ENCODE measurements at regions not wholly inside any gene's neighbourhood (a gene's known extent, or its start where the extent isn't known, plus 50 kb on each side); places are given as distances from the start of the nearest gene placed in this dataset.
"Not testable (repeated sequence)": the region's sequence is repeated elsewhere in the genome, so short reads cannot be mapped to it uniquely, and the experiment has no call there.

GRCh38 chr21:14683063-14683462 lies 136.9 kb upstream of the SAMSN1 start:
- DNase-seq (ENCODE audit: low read depth) = no peak

- DNase-seq (ENCODE audit: low read depth) = no peak
Observed at GRCh38 chr21:14678973-14679574, 133.0 kb upstream of the SAMSN1 start.

- DNase-seq (ENCODE audit: low read depth) = no peak
Observed at GRCh38 chr21:14677639-14678179, 131.6 kb upstream of the SAMSN1 start.

GRCh38 chr21:14677013-14677412 lies 130.9 kb upstream of the SAMSN1 start:
- DNase-seq (ENCODE audit: low read depth) = no peak

GRCh38 chr21:14675774-14676530 lies 129.8 kb upstream of the SAMSN1 start:
- no peak for DNase-seq (ENCODE audit: low read depth)

GRCh38 chr21:14673649-14674048 lies 127.5 kb upstream of the SAMSN1 start:
- no peak for DNase-seq (ENCODE audit: low read depth)

- DNase-seq (ENCODE audit: low read depth) = no peak
Observed at GRCh38 chr21:14672466-14672865, 126.4 kb upstream of the SAMSN1 start.

- no peak for DNase-seq (ENCODE audit: low read depth)
Observed at GRCh38 chr21:14670409-14670808, 124.3 kb upstream of the SAMSN1 start.

GRCh38 chr21:14669092-14669491 lies 123.0 kb upstream of the SAMSN1 start:
- DNase-seq (ENCODE audit: low read depth) = not testable (repeated sequence)

- no peak for DNase-seq (ENCODE audit: low read depth)
Observed at GRCh38 chr21:14657241-14658008, 111.3 kb upstream of the SAMSN1 start.

GRCh38 chr21:14646893-14647292 lies 100.8 kb upstream of the SAMSN1 start:
- no peak for DNase-seq (ENCODE audit: low read depth)

- DNase-seq (ENCODE audit: low read depth) = no peak
Observed at GRCh38 chr21:14645702-14646101, 99.6 kb upstream of the SAMSN1 start.

- no peak for DNase-seq (ENCODE audit: low read depth)
Observed at GRCh38 chr21:14632359-14632758, 86.2 kb upstream of the SAMSN1 start.

- no peak for DNase-seq (ENCODE audit: low read depth)
Observed at GRCh38 chr21:14630556-14631069, 84.5 kb upstream of the SAMSN1 start.

GRCh38 chr21:14629461-14629860 lies 83.3 kb upstream of the SAMSN1 start:
- DNase-seq (ENCODE audit: low read depth) = no peak

- DNase-seq (ENCODE audit: low read depth) = not testable (repeated sequence)
Observed at GRCh38 chr21:14623079-14623478, 77.0 kb upstream of the SAMSN1 start.

GRCh38 chr21:14620152-14620551 lies 74.0 kb upstream of the SAMSN1 start:
- no peak for DNase-seq (ENCODE audit: low read depth)

- no peak for DNase-seq (ENCODE audit: low read depth)
Observed at GRCh38 chr21:14617871-14618270, 71.8 kb upstream of the SAMSN1 start.

- no peak for DNase-seq (ENCODE audit: low read depth)
Observed at GRCh38 chr21:14617040-14617393, 70.9 kb upstream of the SAMSN1 start.

- no peak for DNase-seq (ENCODE audit: low read depth)
Observed at GRCh38 chr21:14616380-14617039, 70.4 kb upstream of the SAMSN1 start.

GRCh38 chr21:14615359-14615974 lies 69.4 kb upstream of the SAMSN1 start:
- DNase-seq (ENCODE audit: low read depth) = no peak

- no peak for DNase-seq (ENCODE audit: low read depth)
Observed at GRCh38 chr21:14614287-14614686, 68.2 kb upstream of the SAMSN1 start.

All from T-helper 22 cell (primary cell).